Left ventricle myocardium inferior (tissue), 1 donor: ENCODE measurements at regions not wholly inside any gene's neighbourhood (a gene's known extent, or its start where the extent isn't known, plus 50 kb on each side); places are given as distances from the start of the nearest gene placed in this dataset.

Experiments used
- DNase-seq: peaks from one replicate; pipeline ENCODE4 v3.0.0-alpha.2; 2020
- H3K27ac ChIP-seq: fragments of 200-600 bp; replicated peaks from 2 replicates; pipeline ENCODE4 v1.8.0; 2021
- H3K27me3 ChIP-seq: fragments of 200-600 bp; 2 replicates; pipeline ENCODE4 v1.8.0; 2021; ENCODE audit warnings: low read depth
- H3K36me3 ChIP-seq: fragments of 200-600 bp; 2 replicates; pipeline ENCODE4 v1.8.0; 2021
- H3K4me1 ChIP-seq: fragments of 200-600 bp; 2 replicates; pipeline ENCODE4 v1.8.0; 2021
- H3K4me3 ChIP-seq: fragments of 200-600 bp; 2 replicates; pipeline ENCODE4 v1.8.0; 2021; ENCODE audit warnings: mild to moderate bottlenecking, moderate library complexity
- H3K9me3 ChIP-seq: fragments of 200-600 bp; replicated peaks from 2 replicates; pipeline ENCODE4 v1.8.0; 2021
- CTCF ChIP-seq: fragments of 200-600 bp; IDR thresholded peaks from 2 replicates; pipeline ENCODE4 v1.8.0; 2021; ENCODE audit warnings: antibody characterized with exemption, mild to moderate bottlenecking, borderline replicate concordance
- intact Hi-C: fragments of 100-400 bp; cut with micrococcal nuclease; formaldehyde crosslinking; loops from one replicate; pipeline ENCODE4 v1.11.0; 2022
- donor health status: DM: no; HTN: yes; CAD: no; lungs with severe emphysema.

GRCh38 chr2:2720351-2720750, 389.3 kb upstream of the MYT1L start:
- Histone ChIP-seq H3K36me3 (no peaks in the 10 kb centered on the region), H3K9me3 (no peaks in the 10 kb centered on the region), H3K27me3 (peaks cover 10% of the 10 kb centered on the region), H3K4me1 (no peaks in the 10 kb centered on the region), H3K27ac (no peak overlapping the region), H3K4me3 (no peak overlapping the region)
- no peak for TF ChIP-seq CTCF
- intact Hi-C loops = no loop called here
- no peak for DNase-seq

GRCh38 chr2:2719781-2720180, 388.7 kb upstream of the MYT1L start:
- Histone ChIP-seq H3K27me3 (peaks cover 15% of the 10 kb centered on the region), H3K27ac (no peak overlapping the region), H3K4me1 (no peaks in the 10 kb centered on the region), H3K36me3 (no peaks in the 10 kb centered on the region), H3K4me3 (no peak overlapping the region), H3K9me3 (no peaks in the 10 kb centered on the region)
- intact Hi-C loops = no loop called here
- no peak for TF ChIP-seq CTCF
- DNase-seq = no peak

- Histone ChIP-seq H3K36me3 (no peaks in the 10 kb centered on the region), H3K9me3 (no peaks in the 10 kb centered on the region), H3K4me1 (no peaks in the 10 kb centered on the region), H3K4me3 (no peak overlapping the region), H3K27ac (no peak overlapping the region), H3K27me3 (peaks cover 21% of the 10 kb centered on the region)
- no peak for TF ChIP-seq CTCF
- intact Hi-C loops = no loop called here
- DNase-seq = no peak
Measured at GRCh38 chr2:2719015-2719414, 387.9 kb upstream of the MYT1L start.

- intact Hi-C loops = no loop called here
- Histone ChIP-seq H3K27me3 (peaks cover 35% of the 10 kb centered on the region), H3K4me1 (no peaks in the 10 kb centered on the region), H3K4me3 (no peak overlapping the region), H3K36me3 (no peaks in the 10 kb centered on the region), H3K27ac (no peak overlapping the region), H3K9me3 (no peaks in the 10 kb centered on the region)
- no peak for TF ChIP-seq CTCF
- DNase-seq = no peak
Measured at GRCh38 chr2:2717406-2717805, 386.3 kb upstream of the MYT1L start.

GRCh38 chr2:2716771-2717170, 385.7 kb upstream of the MYT1L start:
- H3K4me3 ChIP-seq = no peak overlapping the region
- no peaks in the 10 kb centered on the region for H3K9me3 ChIP-seq
- TF ChIP-seq CTCF = no peak
- DNase-seq = no peak
- intact Hi-C loops = no loop called here
- peaks cover 42% of the 10 kb centered on the region for H3K27me3 ChIP-seq
- H3K4me1 ChIP-seq = no peaks in the 10 kb centered on the region
- H3K36me3 ChIP-seq = no peaks in the 10 kb centered on the region
- no peak overlapping the region for H3K27ac ChIP-seq
